MM.1S (cell line): ENCODE measurements at regions not wholly inside any gene's neighbourhood (a gene's known extent, or its start where the extent isn't known, plus 50 kb on each side); places are given as distances from the start of the nearest gene placed in this dataset.

Experiments
- CTCF ChIP-seq: fragments of 300-600 bp; sonication (generic); IDR thresholded peaks from 2 replicates; pipeline ENCODE4 v1.5.1; 2016; ENCODE audit warnings: antibody characterized with exemption, low read length, mixed read lengths
- EZH2 ChIP-seq: fragments of 300-600 bp; sonication (generic); optimal IDR thresholded peaks from 2 replicates; pipeline ENCODE3; 2017; ENCODE audit warnings: low read depth, mild to moderate bottlenecking, antibody characterized with exemption, low read length, mixed read lengths
- EZH2phosphoT487 ChIP-seq: fragments of 300-600 bp; sonication (generic); IDR thresholded peaks from 2 replicates; pipeline ENCODE4 v1.6.1; 2018; ENCODE audit warnings: antibody characterized with exemption, low read length

- TF ChIP-seq CTCF (no peak), EZH2phosphoT487 (no peak), EZH2 (no peak)
Observed at GRCh38 chr1:83799594-83799993, 199.3 kb downstream of the TTLL7 start.
